ENCODE measurements at regions not wholly inside any gene's neighbourhood (a gene's known extent, or its start where the extent isn't known, plus 50 kb on each side); places are given as distances from the start of the nearest gene placed in this dataset.

- TF ChIP-seq CTCF (IDR thresholded peaks at IDR 0.05) (no peak), POLR2AphosphoS5 (IDR thresholded peaks at IDR 0.05) (no peak), EP300 (IDR thresholded peaks at IDR 0.05) (no peak)
These were observed 349.9 kb upstream of the NFE2L3 start for GRCh38 chr7:25802057-25802456.

All from gastroesophageal sphincter (tissue), 3 donors.